ENCODE measurements at regions not wholly inside any gene's neighbourhood (a gene's known extent, or its start where the extent isn't known, plus 50 kb on each side); places are given as distances from the start of the nearest gene placed in this dataset.
"Not testable (repeated sequence)": the region's sequence is repeated elsewhere in the genome, so short reads cannot be mapped to it uniquely, and the experiment has no call there.

GRCh38 chr18:67402543-67402942 lies 114.0 kb downstream of the DSEL start:
- no peak for DNase-seq
- ChIA-PET CTCF (no interaction called here), POLR2A (no interaction called here)
- H3K36me3 Mint-ChIP-seq (ENCODE audit: low read depth): no peaks in the 10 kb centered on the region
- peaks cover 2% of the 10 kb centered on the region for H3K9me3 Mint-ChIP-seq
- TF ChIP-seq, protein P1, sequence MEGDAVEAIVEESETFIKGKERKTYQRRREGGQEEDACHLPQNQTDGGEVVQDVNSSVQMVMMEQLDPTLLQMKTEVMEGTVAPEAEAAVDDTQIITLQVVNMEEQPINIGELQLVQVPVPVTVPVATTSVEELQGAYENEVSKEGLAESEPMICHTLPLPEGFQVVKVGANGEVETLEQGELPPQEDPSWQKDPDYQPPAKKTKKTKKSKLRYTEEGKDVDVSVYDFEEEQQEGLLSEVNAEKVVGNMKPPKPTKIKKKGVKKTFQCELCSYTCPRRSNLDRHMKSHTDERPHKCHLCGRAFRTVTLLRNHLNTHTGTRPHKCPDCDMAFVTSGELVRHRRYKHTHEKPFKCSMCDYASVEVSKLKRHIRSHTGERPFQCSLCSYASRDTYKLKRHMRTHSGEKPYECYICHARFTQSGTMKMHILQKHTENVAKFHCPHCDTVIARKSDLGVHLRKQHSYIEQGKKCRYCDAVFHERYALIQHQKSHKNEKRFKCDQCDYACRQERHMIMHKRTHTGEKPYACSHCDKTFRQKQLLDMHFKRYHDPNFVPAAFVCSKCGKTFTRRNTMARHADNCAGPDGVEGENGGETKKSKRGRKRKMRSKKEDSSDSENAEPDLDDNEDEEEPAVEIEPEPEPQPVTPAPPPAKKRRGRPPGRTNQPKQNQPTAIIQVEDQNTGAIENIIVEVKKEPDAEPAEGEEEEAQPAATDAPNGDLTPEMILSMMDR (IDR thresholded peaks at IDR 0.05): no peak
- intact Hi-C loops (cut with micrococcal nuclease): no loop called here
- ATAC-seq (ENCODE audit: low read depth): no peak
- H3K27ac Mint-ChIP-seq: no peak overlapping the region
- H3K4me1 Mint-ChIP-seq: no peaks in the 10 kb centered on the region
- H3K4me3 Mint-ChIP-seq: no peak overlapping the region
- H3K27me3 Mint-ChIP-seq: no peaks in the 10 kb centered on the region

DNA sequence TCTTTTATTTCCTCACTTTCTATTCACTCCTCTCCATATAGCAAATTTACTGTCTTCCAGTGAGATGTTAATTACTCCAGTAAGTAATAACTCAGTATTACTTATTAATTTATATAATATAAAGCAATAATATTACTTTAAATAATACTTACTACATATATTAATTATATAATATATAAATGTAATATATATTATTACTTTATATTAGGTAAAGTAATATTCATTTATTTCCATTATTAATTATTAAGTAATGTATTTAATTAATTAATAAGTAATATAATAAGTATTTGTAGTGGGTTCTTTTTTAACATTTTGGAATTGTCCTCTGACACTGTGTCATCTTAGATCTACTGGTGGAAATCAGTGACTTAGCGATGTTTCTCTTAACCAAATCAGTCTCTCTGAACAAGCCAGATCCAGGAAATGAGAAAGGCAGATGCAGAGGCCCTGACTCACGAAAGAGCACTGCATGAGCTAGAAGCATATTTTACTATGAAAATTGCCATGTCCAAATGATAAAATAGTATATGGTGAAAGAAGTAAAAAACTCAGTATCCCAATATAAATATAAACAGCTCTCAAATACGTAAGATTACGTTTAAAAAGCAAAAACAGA lies 115.9 kb downstream of the DSEL start:
- CTCF ChIA-PET: no interaction called here
- Mint-ChIP-seq H3K4me3 (no peak overlapping the region), H3K4me1 (no peaks in the 10 kb centered on the region), H3K36me3 (ENCODE audit: low read depth) (no peaks in the 10 kb centered on the region), H3K27me3 (no peaks in the 10 kb centered on the region), H3K9me3 (peaks cover 2% of the 10 kb centered on the region), H3K27ac (no peak overlapping the region)
- ATAC-seq (ENCODE audit: low read depth): no peak
- DNase-seq: no peak
- POLR2A ChIA-PET: no interaction called here
- intact Hi-C loops (cut with micrococcal nuclease): no loop called here
- TF ChIP-seq, protein P1 (IDR thresholded peaks at IDR 0.05): no peak

DNA sequence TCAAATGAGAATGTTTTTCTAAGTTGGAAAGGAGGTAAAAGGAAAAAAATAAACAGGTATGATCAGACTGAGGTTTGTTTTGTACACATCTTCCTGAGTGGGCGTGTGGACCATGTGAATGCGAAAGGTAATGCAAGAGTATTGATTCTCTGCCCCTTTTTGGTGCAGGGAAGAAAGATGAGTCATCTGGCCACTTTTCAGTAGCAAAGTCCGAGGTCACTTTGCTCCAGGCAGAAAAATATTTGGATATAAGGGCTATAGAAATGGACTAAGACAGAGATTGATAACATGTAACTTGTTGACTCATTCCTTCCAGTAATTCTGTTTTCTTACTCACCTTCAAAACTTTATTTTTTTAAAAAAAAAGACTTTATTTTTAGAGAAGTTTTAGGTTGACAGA lies 130.5 kb downstream of the DSEL start:
- H3K27me3 Mint-ChIP-seq: no peaks in the 10 kb centered on the region
- no peaks in the 10 kb centered on the region for H3K36me3 Mint-ChIP-seq (ENCODE audit: low read depth)
- TF ChIP-seq, protein P1 (IDR thresholded peaks at IDR 0.05): no peak
- no peaks in the 10 kb centered on the region for H3K4me1 Mint-ChIP-seq
- ChIA-PET POLR2A (no interaction called here), CTCF (no interaction called here)
- no peak overlapping the region for H3K27ac Mint-ChIP-seq
- H3K4me3 Mint-ChIP-seq: no peak overlapping the region
- ATAC-seq (ENCODE audit: low read depth) (no peak), DNase-seq (no peak)
- no peaks in the 10 kb centered on the region for H3K9me3 Mint-ChIP-seq
- intact Hi-C loops (cut with micrococcal nuclease): no loop called here

DNA sequence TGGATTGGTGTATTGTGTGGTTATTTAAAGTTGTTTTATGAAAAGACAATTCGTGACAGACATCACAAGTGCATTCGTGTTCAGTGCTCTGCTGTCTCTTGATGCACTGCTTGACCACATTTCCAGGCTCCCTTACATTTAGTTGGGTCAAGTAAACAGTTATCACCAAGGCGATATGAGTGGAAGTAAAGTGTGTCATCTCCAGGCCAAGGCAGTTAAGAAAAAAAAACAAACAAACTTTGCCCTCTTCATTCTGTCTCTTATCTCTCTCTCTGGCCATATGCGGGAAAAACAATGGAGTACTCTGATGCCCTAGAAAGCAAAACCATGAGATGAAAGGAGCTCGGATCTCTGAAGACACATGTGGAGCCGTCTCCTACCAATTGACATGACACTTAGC lies 131.1 kb downstream of the DSEL start:
- H3K27me3 Mint-ChIP-seq: no peaks in the 10 kb centered on the region
- intact Hi-C loops (cut with micrococcal nuclease): no loop called here
- DNase-seq: no peak
- TF ChIP-seq, protein P1 (IDR thresholded peaks at IDR 0.05): no peak
- no peak overlapping the region for H3K4me3 Mint-ChIP-seq
- CTCF ChIA-PET: no interaction called here
- POLR2A ChIA-PET: no interaction called here
- ATAC-seq (ENCODE audit: low read depth): no peak
- H3K27ac Mint-ChIP-seq: no peak overlapping the region
- no peaks in the 10 kb centered on the region for H3K4me1 Mint-ChIP-seq
- H3K9me3 Mint-ChIP-seq: no peaks in the 10 kb centered on the region
- no peaks in the 10 kb centered on the region for H3K36me3 Mint-ChIP-seq (ENCODE audit: low read depth)

DNA sequence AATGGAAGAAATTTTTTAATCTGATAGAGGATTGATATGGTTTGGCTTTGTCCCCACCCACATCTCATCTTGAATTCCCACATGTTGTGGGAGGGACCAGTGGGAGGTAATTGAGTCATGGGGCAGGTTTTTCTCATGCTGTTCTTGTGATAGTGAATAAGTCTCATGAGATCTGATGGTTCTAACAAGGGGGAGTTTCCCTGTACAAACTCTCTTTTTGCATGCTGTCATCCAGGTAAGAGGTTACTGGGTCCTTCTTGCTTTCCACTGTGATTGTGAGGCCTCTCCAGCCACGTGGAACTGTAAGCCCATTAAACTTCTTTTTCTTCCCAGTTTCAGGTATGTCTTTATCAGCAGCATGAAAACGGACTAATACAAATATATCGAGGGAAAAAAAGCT lies 132.5 kb downstream of the DSEL start:
- intact Hi-C loops (cut with micrococcal nuclease); H3K9me3 Mint-ChIP-seq; H3K27ac Mint-ChIP-seq; H3K4me3 Mint-ChIP-seq; H3K36me3 Mint-ChIP-seq (ENCODE audit: low read depth); ATAC-seq (ENCODE audit: low read depth); H3K4me1 Mint-ChIP-seq; POLR2A ChIA-PET; DNase-seq; CTCF ChIA-PET; H3K27me3 Mint-ChIP-seq: not testable (repeated sequence)

DNA sequence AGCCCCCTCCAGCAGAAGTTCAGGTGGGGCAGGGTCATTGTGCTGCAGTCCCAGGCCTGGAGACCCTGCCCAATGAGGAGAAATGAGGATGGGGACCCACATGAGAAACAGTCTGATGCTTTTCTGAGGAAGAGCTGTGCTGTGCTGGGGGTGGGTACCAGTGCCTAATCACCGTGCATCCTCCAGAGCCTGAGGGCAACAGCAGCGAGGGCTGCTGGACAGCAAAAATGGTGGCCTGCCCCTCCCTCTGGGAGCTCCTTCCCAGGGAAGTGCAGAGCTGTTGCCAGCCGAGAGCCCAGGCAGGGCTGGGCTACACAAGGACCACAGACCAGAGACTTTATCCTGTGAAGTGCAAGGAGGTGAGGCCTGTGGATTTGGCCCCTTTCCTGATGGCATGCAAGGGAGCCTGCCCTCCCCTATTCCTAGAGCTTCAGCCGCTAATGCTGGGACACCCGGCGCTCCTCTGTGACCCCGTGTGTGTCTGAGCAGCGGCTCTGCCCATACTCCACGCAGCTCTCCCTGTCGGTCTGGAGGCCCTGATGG lies 134.8 kb downstream of the DSEL start:
- Mint-ChIP-seq H3K4me3 (no peak overlapping the region), H3K4me1 (no peaks in the 10 kb centered on the region), H3K27me3 (no peaks in the 10 kb centered on the region), H3K36me3 (ENCODE audit: low read depth) (no peaks in the 10 kb centered on the region), H3K27ac (no peak overlapping the region), H3K9me3 (no peaks in the 10 kb centered on the region)
- intact Hi-C loops (cut with micrococcal nuclease): no loop called here
- no peak for DNase-seq
- TF ChIP-seq, protein P1 (IDR thresholded peaks at IDR 0.05): no peak
- ATAC-seq (ENCODE audit: low read depth): no peak
- POLR2A ChIA-PET: no interaction called here
- CTCF ChIA-PET: no interaction called here

All from activated B cell treated with CpG ODN at 0.5 μM for 24 hours (primary cell).